Caco-2 (cell line): ENCODE measurements at regions not wholly inside any gene's neighbourhood (a gene's known extent, or its start where the extent isn't known, plus 50 kb on each side); places are given as distances from the start of the nearest gene placed in this dataset.

ENCODE experiments used
- BruUV-seq: library from RNA; stranded (reverse); fragments of 400-500 nt; replicated peaks from 2 replicates; lab custom pipeline; 2021; lab: Mats Ljungman, UMichigan
- CTCF ChIA-PET: fragments of 300-600 bp; sonication (Branson Sonifier 250); formaldehyde crosslinking; loops from one replicate; lab custom pipeline; 2022; ENCODE audit warnings: antibody characterized with exemption; lab: Charles Lee
- POLR2A ChIA-PET: fragments of 300-600 bp; sonication (Branson Sonifier 250); formaldehyde crosslinking; loops from one replicate; lab custom pipeline; 2022; ENCODE audit warnings: antibody characterized with exemption; lab: Charles Lee
- DNase-seq, 2 experiments: peaks; one replicate each; pipeline versions ENCODE4 v3.0.0 to v3.0.0-alpha.2; 2020 to 2022
- H3K27me3 ChIP-seq: replicated peaks from 2 replicates; pipeline ENCODE4 v1.6.0; 2011; ENCODE audit warnings: low read length; ENCODE audit not compliant: control insufficient read depth, insufficient read depth
- H3K36me3 ChIP-seq: 2 replicates; pipeline ENCODE4 v1.5.1; 2011; ENCODE audit warnings: low read length; ENCODE audit not compliant: control insufficient read depth, insufficient read depth
- H3K4me1 ChIP-seq: fragments of 250-450 bp; sonication (Bioruptor Pico); 2 replicates; pipeline ENCODE4 v1.5.1; 2020; ENCODE audit warnings: mild to moderate bottlenecking
- H3K4me3 ChIP-seq: 2 replicates; pipeline ENCODE4 v1.5.1; 2011; ENCODE audit warnings: low read depth, mild to moderate bottlenecking, control low read depth, low read length
- H3K9me3 ChIP-seq: fragments of 250-450 bp; sonication (Bioruptor Pico); 2 replicates; pipeline ENCODE4 v1.5.1; 2020; ENCODE audit warnings: mild to moderate bottlenecking, moderate library complexity
- H3K27ac Mint-ChIP-seq: one replicate; pipeline ENCODE4 v1.8.0; 2022; ENCODE audit warnings: mixed read lengths; ENCODE audit not compliant: unreplicated experiment
- H3K27me3 Mint-ChIP-seq: one replicate; pipeline ENCODE4 v1.8.0; 2022; ENCODE audit warnings: mixed read lengths; ENCODE audit not compliant: insufficient read depth, unreplicated experiment
- H3K36me3 Mint-ChIP-seq: one replicate; pipeline ENCODE4 v1.8.0; 2022; ENCODE audit warnings: mild to moderate bottlenecking, mixed read lengths; ENCODE audit not compliant: insufficient read depth, unreplicated experiment
- H3K4me1 Mint-ChIP-seq: one replicate; pipeline ENCODE4 v1.8.0; 2022; ENCODE audit warnings: low read depth, mixed read lengths; ENCODE audit not compliant: unreplicated experiment
- H3K4me3 Mint-ChIP-seq: one replicate; pipeline ENCODE4 v1.8.0; 2022; ENCODE audit warnings: mild to moderate bottlenecking, moderate library complexity, mixed read lengths; ENCODE audit not compliant: unreplicated experiment
- H3K9me3 Mint-ChIP-seq: one replicate; pipeline ENCODE4 v1.8.0; 2022; ENCODE audit warnings: mixed read lengths; ENCODE audit not compliant: unreplicated experiment
- CTCF ChIP-seq, 2 experiments: fragments of 200-600 bp in 1 of 2; IDR thresholded peaks; 1 replicate in 1 of 2; 2 replicates in 1 of 2; pipeline versions ENCODE4 v1.5.1 to v1.8.0; 2011 to 2022; ENCODE audit warnings: antibody characterized with exemption in 1 of 2, control low read depth in 1 of 2, inconsistent platforms in 1 of 2, low read depth in 1 of 2, low read length in 1 of 2, mild to moderate bottlenecking in 1 of 2, moderate library complexity in 1 of 2; ENCODE audit not compliant: insufficient read depth in 1 of 2, severe bottlenecking in 1 of 2, unreplicated experiment in 1 of 2
- intact Hi-C: fragments of 100-400 bp; cut with micrococcal nuclease; formaldehyde crosslinking; loops from one replicate; pipeline ENCODE4 v1.10.0; 2022; ENCODE audit not compliant: unreplicated experiment

- no TSS peak for BruUV-seq
Measured at GRCh38 chr19:32122258-32122657, 223.2 kb upstream of the ZNF507 start.

GRCh38 chr19:32123355-32123940 lies 222.0 kb upstream of the ZNF507 start:
- intact Hi-C loops: no loop called here
- no TSS peak for BruUV-seq
- H3K9me3 ChIP-seq: no peaks in the 10 kb centered on the region

More at GRCh38 chr19:32122258-32122657, 223.2 kb upstream of the ZNF507 start:
- Histone ChIP-seq H3K4me1 (no peaks in the 10 kb centered on the region), H3K9me3 (no peaks in the 10 kb centered on the region), H3K36me3 (no peaks in the 10 kb centered on the region), H3K27me3 (no peaks in the 10 kb centered on the region), H3K4me3 (no peak overlapping the region)
- Mint-ChIP-seq H3K4me1 (no peaks in the 10 kb centered on the region), H3K36me3 (no peaks in the 10 kb centered on the region), H3K27me3 (peaks cover 8% of the 10 kb centered on the region), H3K4me3 (no peak overlapping the region), H3K9me3 (peaks cover 3% of the 10 kb centered on the region), H3K27ac (no peak overlapping the region)
- POLR2A ChIA-PET: no interaction called here
- no peak for DNase-seq
- CTCF ChIA-PET: no interaction called here
- no peak for TF ChIP-seq CTCF (IDR thresholded peaks at IDR 0.05; ENCODE audit: insufficient read depth in 1 of 2, low read depth in 1 of 2, low read length in 1 of 2, severe bottlenecking in 1 of 2, unreplicated experiment in 1 of 2)
- intact Hi-C loops: no loop called here

GRCh38 chr19:32124585-32124984 lies 220.8 kb upstream of the ZNF507 start:
- Mint-ChIP-seq H3K27me3 (peaks cover 11% of the 10 kb centered on the region), H3K4me3 (no peak overlapping the region), H3K27ac (no peak overlapping the region), H3K9me3 (peaks cover 16% of the 10 kb centered on the region), H3K4me1 (no peaks in the 10 kb centered on the region), H3K36me3 (no peaks in the 10 kb centered on the region)
- no peak for TF ChIP-seq CTCF (IDR thresholded peaks at IDR 0.05; ENCODE audit: insufficient read depth in 1 of 2, low read depth in 1 of 2, low read length in 1 of 2, severe bottlenecking in 1 of 2, unreplicated experiment in 1 of 2)
- no TSS peak for BruUV-seq
- Histone ChIP-seq H3K4me3 (no peak overlapping the region), H3K4me1 (no peaks in the 10 kb centered on the region), H3K36me3 (no peaks in the 10 kb centered on the region), H3K9me3 (no peaks in the 10 kb centered on the region), H3K27me3 (no peaks in the 10 kb centered on the region)
- intact Hi-C loops: no loop called here
- CTCF ChIA-PET: no interaction called here
- POLR2A ChIA-PET: no interaction called here
- DNase-seq: no peak

More at GRCh38 chr19:32123355-32123940, 222.0 kb upstream of the ZNF507 start:
- ChIA-PET CTCF (no interaction called here), POLR2A (no interaction called here)
- no peak for TF ChIP-seq CTCF (IDR thresholded peaks at IDR 0.05; ENCODE audit: insufficient read depth in 1 of 2, low read depth in 1 of 2, low read length in 1 of 2, severe bottlenecking in 1 of 2, unreplicated experiment in 1 of 2)
- Histone ChIP-seq H3K36me3 (no peaks in the 10 kb centered on the region), H3K27me3 (no peaks in the 10 kb centered on the region), H3K4me1 (no peaks in the 10 kb centered on the region), H3K4me3 (no peak overlapping the region)
- Mint-ChIP-seq H3K4me3 (no peak overlapping the region), H3K36me3 (no peaks in the 10 kb centered on the region), H3K27me3 (peaks cover 8% of the 10 kb centered on the region), H3K27ac (no peak overlapping the region), H3K4me1 (no peaks in the 10 kb centered on the region), H3K9me3 (peaks cover 15% of the 10 kb centered on the region)
- DNase-seq: no peak
